HG03558 (cell line): ENCODE measurements at regions not wholly inside any gene's neighbourhood (a gene's known extent, or its start where the extent isn't known, plus 50 kb on each side); places are given as distances from the start of the nearest gene placed in this dataset.

ENCODE experiments used
- ATAC-seq: cut with Tn5 transposase; IDR thresholded peaks from one replicate; pipeline ENCODE4 v1.9.1; 2021; ENCODE audit warnings: moderate number of reproducible peaks; ENCODE audit not compliant: unreplicated experiment; ENCODE audit errors: extremely low read depth

GRCh38 chr20:7449269-7449668 is 491.0 kb downstream of the HAO1 start:
- ATAC-seq = no peak

GRCh38 chr20:7452890-7453289 is 487.4 kb downstream of the HAO1 start:
- ATAC-seq = no peak

GRCh38 chr20:7454047-7454446 is 486.2 kb downstream of the HAO1 start:
- no peak for ATAC-seq

GRCh38 chr20:7458459-7458858 is 481.8 kb downstream of the HAO1 start:
- no peak for ATAC-seq

- ATAC-seq = no peak
These were observed 481.2 kb downstream of the HAO1 start for GRCh38 chr20:7459083-7459482.

GRCh38 chr20:7463290-7463689 is 477.0 kb downstream of the HAO1 start:
- ATAC-seq = no peak

- ATAC-seq = no peak
These were observed 469.3 kb downstream of the HAO1 start for GRCh38 chr20:7470912-7471311.

GRCh38 chr20:7490288-7490687 is 450.0 kb downstream of the HAO1 start:
- no peak for ATAC-seq

- ATAC-seq = no peak
These were observed 448.0 kb downstream of the HAO1 start for GRCh38 chr20:7492257-7492656.

GRCh38 chr20:7493311-7493710 is 446.9 kb downstream of the HAO1 start:
- no peak for ATAC-seq

- no peak for ATAC-seq
These were observed 443.8 kb downstream of the HAO1 start for GRCh38 chr20:7496394-7496991.

- ATAC-seq = no peak
These were observed 442.3 kb downstream of the HAO1 start for GRCh38 chr20:7497985-7498384.

GRCh38 chr20:7499201-7499600 is 441.1 kb downstream of the HAO1 start:
- ATAC-seq = no peak

- no peak for ATAC-seq
These were observed 440.0 kb downstream of the HAO1 start for GRCh38 chr20:7500231-7500663.

GRCh38 chr20:7503501-7503900 is 436.8 kb downstream of the HAO1 start:
- ATAC-seq = no peak

- no peak for ATAC-seq
These were observed 435.0 kb downstream of the HAO1 start for GRCh38 chr20:7505152-7505834.

GRCh38 chr20:7505835-7506221 is 434.4 kb downstream of the HAO1 start:
- no peak for ATAC-seq

GRCh38 chr20:7516621-7517111 is 423.6 kb downstream of the HAO1 start:
- ATAC-seq = no peak

- no peak for ATAC-seq
These were observed 419.9 kb downstream of the HAO1 start for GRCh38 chr20:7520361-7520760.

GRCh38 chr20:7523288-7523687 is 417.0 kb downstream of the HAO1 start:
- no peak for ATAC-seq

- no peak for ATAC-seq
These were observed 400.2 kb downstream of the HAO1 start for GRCh38 chr20:7540018-7540417.

GRCh38 chr20:7540923-7541322 is 399.3 kb downstream of the HAO1 start:
- no peak for ATAC-seq
